DND-41 (cell line): ENCODE measurements at regions not wholly inside any gene's neighbourhood (a gene's known extent, or its start where the extent isn't known, plus 50 kb on each side); places are given as distances from the start of the nearest gene placed in this dataset.

Experiments used
- ATAC-seq: fragments of 200-7000 bp; cut with Tn5 transposase; 3 replicates; pipeline ENCODE4 v1.9.1; 2021; ENCODE audit warnings: low read depth; ENCODE audit not compliant: insufficient read depth
- DNase-seq: peaks from one replicate; pipeline ENCODE4 v3.0.0-alpha.2; 2020
- H2AFZ ChIP-seq: 2 replicates; pipeline ENCODE4 v1.6.0; 2012; ENCODE audit warnings: low read depth, low read length
- H3K27ac ChIP-seq: 2 replicates; pipeline ENCODE4 v1.5.1; 2012; ENCODE audit warnings: low read length, inconsistent platforms
- H3K27me3 ChIP-seq: fragments of 200-600 bp; sonication (generic); 2 replicates; pipeline ENCODE4 v1.6.0; 2012; ENCODE audit warnings: low read length, mild to moderate bottlenecking, inconsistent platforms; ENCODE audit not compliant: insufficient read depth, poor library complexity
- H3K36me3 ChIP-seq: 2 replicates; pipeline ENCODE4 v1.5.1; 2012; ENCODE audit warnings: low read length, inconsistent platforms; ENCODE audit not compliant: insufficient read depth
- H3K4me1 ChIP-seq: 2 replicates; pipeline ENCODE4 v1.5.1; 2012; ENCODE audit warnings: mild to moderate bottlenecking, low read length; ENCODE audit not compliant: insufficient read depth
- H3K4me2 ChIP-seq: 2 replicates; pipeline ENCODE4 v1.6.0; 2012; ENCODE audit warnings: mild to moderate bottlenecking, moderate library complexity, low read length, inconsistent platforms; ENCODE audit not compliant: insufficient read depth
- H3K4me3 ChIP-seq, 2 experiments: fragments of 200-600 bp in 1 of 2; shearing (Covaris generic) in 1 of 2; 2 replicates each; pipeline ENCODE4 v1.5.1; 2012 to 2016; ENCODE audit warnings: inconsistent platforms in 2 of 2, low read length in 2 of 2, mild to moderate bottlenecking in 2 of 2, low read depth in 1 of 2, moderate library complexity in 1 of 2
- H3K79me2 ChIP-seq: 2 replicates; pipeline ENCODE4 v1.6.0; 2012; ENCODE audit warnings: low read length, inconsistent platforms; ENCODE audit not compliant: insufficient read depth
- H3K9ac ChIP-seq: 2 replicates; pipeline ENCODE4 v1.6.0; 2012; ENCODE audit warnings: low read depth, mild to moderate bottlenecking, inconsistent platforms, low read length, moderate library complexity
- H3K9me3 ChIP-seq: 2 replicates; pipeline ENCODE4 v1.5.1; 2012; ENCODE audit warnings: low read length, moderate library complexity, mild to moderate bottlenecking, inconsistent platforms; ENCODE audit not compliant: insufficient read depth, severe bottlenecking
- H4K20me1 ChIP-seq: 2 replicates; pipeline ENCODE4 v1.6.0; 2012; ENCODE audit warnings: low read length; ENCODE audit not compliant: insufficient read depth
- CTCF ChIP-seq: IDR thresholded peaks from 2 replicates; pipeline ENCODE4 v1.5.1; 2012; ENCODE audit warnings: borderline replicate concordance, low read length, moderate library complexity, mild to moderate bottlenecking; ENCODE audit not compliant: poor library complexity, severe bottlenecking; ENCODE audit errors: extremely low read depth
- EZH2 ChIP-seq: IDR thresholded peaks from 3 replicates; pipeline ENCODE4 v1.6.1; 2012; ENCODE audit warnings: borderline replicate concordance, low read depth, mild to moderate bottlenecking, moderate library complexity, low read length, inconsistent platforms; ENCODE audit not compliant: severe bottlenecking

- TF ChIP-seq CTCF (no peak), EZH2 (no peak)
- no peaks in the 10 kb centered on the region for H4K20me1 ChIP-seq
- no peaks in the 10 kb centered on the region for H3K27me3 ChIP-seq
- H3K9ac ChIP-seq, result no peak overlapping the region
- H3K4me2 ChIP-seq, result no peak overlapping the region
- no peaks in the 10 kb centered on the region for H3K36me3 ChIP-seq
- H3K79me2 ChIP-seq, result no peaks in the 10 kb centered on the region
- no peak overlapping the region for H3K27ac ChIP-seq
- H3K4me1 ChIP-seq, result no peaks in the 10 kb centered on the region
- no peak for DNase-seq
- ATAC-seq, result no peak
- no peaks in the 10 kb centered on the region for H3K9me3 ChIP-seq
- H3K4me3 ChIP-seq, result no peak overlapping the region
- no peak overlapping the region for H2AFZ ChIP-seq
Observed at GRCh38 chr10:62548686-62549085, 174.5 kb downstream of the ZNF365 start.

- H3K9me3 ChIP-seq, result no peaks in the 10 kb centered on the region
- H3K4me1 ChIP-seq, result no peaks in the 10 kb centered on the region
- TF ChIP-seq CTCF (no peak), EZH2 (no peak)
- H4K20me1 ChIP-seq, result no peaks in the 10 kb centered on the region
- H3K27me3 ChIP-seq, result no peaks in the 10 kb centered on the region
- DNase-seq (no peak), ATAC-seq (no peak)
- no peak overlapping the region for H3K9ac ChIP-seq
- no peak overlapping the region for H3K4me2 ChIP-seq
- H3K27ac ChIP-seq, result no peak overlapping the region
- H3K4me3 ChIP-seq, result no peak overlapping the region
- H3K36me3 ChIP-seq, result no peaks in the 10 kb centered on the region
- no peak overlapping the region for H2AFZ ChIP-seq
- no peaks in the 10 kb centered on the region for H3K79me2 ChIP-seq
Observed at GRCh38 chr10:62550173-62550572, 176.0 kb downstream of the ZNF365 start.

DNA sequence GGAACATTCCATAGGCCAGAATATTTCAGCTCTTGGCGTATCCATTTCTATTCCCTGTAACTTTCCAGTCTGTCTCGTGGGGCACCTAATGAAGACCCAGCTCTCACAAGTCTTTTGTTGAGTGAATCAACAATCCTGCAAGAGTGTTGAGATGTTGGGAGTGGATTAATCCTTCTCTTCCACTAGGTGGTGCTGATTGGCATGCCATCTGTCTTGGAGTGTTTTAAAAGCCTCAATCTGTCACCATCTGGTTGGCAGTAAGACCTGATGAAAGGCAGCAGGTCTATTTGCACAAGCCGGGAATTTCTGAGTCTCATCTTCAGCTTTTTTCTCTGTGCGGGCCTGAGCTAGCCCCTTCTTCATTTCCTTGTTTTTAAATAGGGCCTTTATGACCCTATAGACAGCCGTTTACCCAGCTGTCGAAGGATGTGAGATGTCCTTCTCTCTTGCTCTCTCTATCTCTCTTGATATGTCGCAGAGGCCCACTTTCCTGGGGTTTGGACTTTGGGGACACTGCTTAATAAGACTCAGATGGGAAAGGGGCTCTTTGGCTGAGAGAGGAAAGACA, 180.5 kb downstream of the ZNF365 start:
- Histone ChIP-seq H3K79me2 (no peaks in the 10 kb centered on the region), H3K27me3 (no peaks in the 10 kb centered on the region), H3K4me2 (no peak overlapping the region), H2AFZ (no peak overlapping the region), H3K4me3 (no peak overlapping the region), H3K4me1 (no peaks in the 10 kb centered on the region), H3K27ac (no peak overlapping the region), H3K36me3 (no peaks in the 10 kb centered on the region), H3K9me3 (no peaks in the 10 kb centered on the region), H3K9ac (no peak overlapping the region), H4K20me1 (no peaks in the 10 kb centered on the region)
- peak; percentile 15 for DNase-seq
- TF ChIP-seq CTCF, result peak; percentile 59
- TF ChIP-seq EZH2, result no peak
- peak; percentile 64; the same call in 2 of the 3 replicates for ATAC-seq
